GM18507 (cell line): ENCODE measurements at regions not wholly inside any gene's neighbourhood (a gene's known extent, or its start where the extent isn't known, plus 50 kb on each side); places are given as distances from the start of the nearest gene placed in this dataset.

ENCODE experiments used
- DNase-seq: peaks from one replicate; pipeline ENCODE4 v3.0.0; 2011; ENCODE audit warnings: low read depth; ENCODE audit not compliant: insufficient read length; ENCODE audit errors: extremely low spot score
- FAIRE-seq: peaks from 2 replicates; lab custom pipeline; 2011; peaks lifted over from hg19 to GRCh38; lab: Jason Lieb, UNC

DNA sequence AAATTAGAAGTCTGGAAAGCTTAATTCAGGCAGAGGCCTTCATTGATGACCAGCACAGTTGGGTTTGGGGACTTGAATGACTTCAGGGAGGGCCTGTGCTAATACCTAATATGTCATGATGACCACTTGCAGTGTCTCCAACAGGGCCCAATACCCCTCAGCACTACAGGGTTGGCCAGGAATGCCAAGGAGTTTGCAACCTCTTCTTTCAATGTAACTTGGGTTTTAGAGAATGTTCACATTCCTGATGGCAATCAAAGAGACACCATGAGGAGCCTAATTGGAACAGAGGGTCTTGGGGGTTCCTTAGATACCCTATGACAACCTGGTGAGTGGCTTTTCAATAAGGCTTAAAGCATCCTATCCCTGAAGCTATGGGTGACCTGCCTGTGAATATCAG, 52.4 kb upstream of the ST8SIA3 start:
- DNase-seq (no peak), FAIRE-seq (no peak)

DNA sequence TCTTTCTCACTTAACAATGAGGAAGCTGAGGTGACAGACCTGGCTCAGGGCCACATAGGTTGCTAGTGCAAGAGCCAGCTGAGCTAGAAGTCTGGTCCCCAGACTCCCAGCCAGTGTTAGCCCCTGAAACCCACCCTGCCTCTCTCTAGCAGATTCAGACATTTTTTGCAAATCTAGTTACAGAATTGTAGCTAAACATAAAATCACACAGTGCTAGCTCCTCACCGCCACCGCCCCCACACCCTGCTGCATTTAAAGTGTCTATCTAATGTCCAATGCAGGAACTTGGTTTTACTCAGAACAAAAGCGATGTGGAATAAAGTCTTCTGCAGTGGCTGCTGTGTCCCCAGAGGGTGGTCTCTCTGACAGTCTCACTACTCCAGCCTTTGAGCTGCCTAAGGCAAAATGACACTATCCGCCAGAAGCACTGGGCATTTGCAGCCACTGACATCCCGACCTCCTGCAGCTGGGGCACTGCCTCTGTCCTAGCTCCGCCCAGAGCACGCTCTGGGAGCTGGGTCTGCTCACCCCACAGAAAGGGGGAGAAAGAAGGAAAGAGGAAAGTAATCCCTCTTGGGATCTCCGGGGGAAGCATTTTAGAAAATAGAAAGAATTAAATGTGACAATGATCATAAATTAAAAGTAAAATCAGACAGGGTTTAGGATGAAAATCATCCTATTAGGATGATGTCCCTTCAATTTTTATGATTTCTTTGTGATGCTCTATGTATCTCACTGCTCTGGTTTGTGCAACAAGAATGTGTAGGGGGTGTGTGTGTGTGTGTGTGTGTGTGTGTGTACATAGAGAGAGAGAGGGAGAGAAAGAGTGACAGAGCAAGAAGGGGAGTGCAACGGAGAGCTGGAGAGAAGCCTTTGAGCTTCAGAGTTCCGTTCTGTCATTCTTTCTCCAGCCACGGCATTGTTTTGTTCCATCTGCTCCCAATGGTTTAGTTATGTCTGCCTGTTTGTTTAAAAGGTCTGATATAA, 50.5 kb upstream of the ST8SIA3 start:
- DNase-seq (no peak), FAIRE-seq (no peak)
